Keratinocyte (primary cell): ENCODE measurements at regions not wholly inside any gene's neighbourhood (a gene's known extent, or its start where the extent isn't known, plus 50 kb on each side); places are given as distances from the start of the nearest gene placed in this dataset.

Source experiments
- DNase-seq: peaks from one replicate; pipeline ENCODE4 v3.0.0-alpha.2; 2011; ENCODE audit warnings: low read depth, missing footprints, low spot score
- FAIRE-seq: peaks from 2 replicates; lab custom pipeline; 2011; peaks lifted over from hg19 to GRCh38; lab: Jason Lieb, UNC
- H2AFZ ChIP-seq: 2 replicates; pipeline ENCODE4 v1.6.0; 2012; ENCODE audit warnings: low read length, control low read depth, inconsistent platforms; ENCODE audit not compliant: control insufficient read depth
- H3K27ac ChIP-seq: 2 replicates; pipeline ENCODE4 v1.5.1; 2011; ENCODE audit warnings: low read length; ENCODE audit not compliant: control insufficient read depth, insufficient read depth
- H3K27me3 ChIP-seq: 3 replicates; pipeline ENCODE4 v1.6.0; 2011; ENCODE audit warnings: low read length; ENCODE audit not compliant: control insufficient read depth, insufficient read depth; ENCODE audit errors: extremely low read depth
- H3K36me3 ChIP-seq, 2 experiments: 2 replicates in 1 of 2; 3 replicates in 1 of 2; pipeline ENCODE4 v1.5.1; 2011; ENCODE audit warnings: low read length in 2 of 2, mild to moderate bottlenecking in 1 of 2; ENCODE audit not compliant: control insufficient read depth in 2 of 2, insufficient read depth in 2 of 2; ENCODE audit errors: extremely low read depth in 1 of 2
- H3K4me1 ChIP-seq: 3 replicates; pipeline ENCODE4 v1.5.1; 2011; ENCODE audit warnings: low read length; ENCODE audit not compliant: control insufficient read depth, insufficient read depth; ENCODE audit errors: extremely low read depth
- H3K4me2 ChIP-seq: 3 replicates; pipeline ENCODE4 v1.6.0; 2011; ENCODE audit warnings: low read depth, low read length; ENCODE audit not compliant: control insufficient read depth, insufficient read depth; ENCODE audit errors: extremely low read depth
- H3K4me3 ChIP-seq, 3 experiments: fragments of 200-600 bp in 1 of 3; sonication (generic) in 1 of 3; 2 replicates in 2 of 3; 3 replicates in 1 of 3; pipeline ENCODE4 v1.5.1; 2011 to 2016; ENCODE audit warnings: low read length in 3 of 3, mild to moderate bottlenecking in 3 of 3, control low read depth in 2 of 3, inconsistent platforms in 1 of 3, low read depth in 1 of 3, mixed read lengths in 1 of 3, mixed run types in 1 of 3, moderate library complexity in 1 of 3; ENCODE audit not compliant: control insufficient read depth in 2 of 3, insufficient read depth in 2 of 3; ENCODE audit errors: extremely low read depth in 1 of 3
- H3K79me2 ChIP-seq: 2 replicates; pipeline ENCODE4 v1.6.0; 2012; ENCODE audit warnings: low read length; ENCODE audit not compliant: control insufficient read depth, insufficient read depth
- H3K9ac ChIP-seq: 3 replicates; pipeline ENCODE4 v1.6.0; 2011; ENCODE audit warnings: low read length; ENCODE audit not compliant: control insufficient read depth, insufficient read depth; ENCODE audit errors: extremely low read depth
- H3K9me1 ChIP-seq: 3 replicates; pipeline ENCODE4 v1.6.0; 2011; ENCODE audit warnings: low read length; ENCODE audit not compliant: control insufficient read depth, insufficient read depth; ENCODE audit errors: extremely low read depth
- H3K9me3 ChIP-seq: 2 replicates; pipeline ENCODE4 v1.5.1; 2012; ENCODE audit warnings: low read depth, low read length; ENCODE audit not compliant: control insufficient read depth
- H4K20me1 ChIP-seq: 3 replicates; pipeline ENCODE4 v1.6.0; 2011; ENCODE audit warnings: low read length; ENCODE audit not compliant: control insufficient read depth, insufficient read depth; ENCODE audit errors: extremely low read depth
- EZH2 ChIP-seq: IDR thresholded peaks from one replicate; pipeline ENCODE4 v1.6.1; 2012; ENCODE audit warnings: inconsistent platforms, mild to moderate bottlenecking, low read length, moderate library complexity
- dilution Hi-C: fragments of 300-500 bp; cut with MboI; formaldehyde crosslinking; loops from one replicate; pipeline ENCODE4 v1.7.0; 2020; ENCODE audit warnings: low sequenced_read_pairs; ENCODE audit not compliant: extremely low pct_ligation_motif_present
- TF ChIP-seq, protein P1 (sequence below), 3 experiments: IDR thresholded peaks in 1 of 3; conservative IDR thresholded peaks in 1 of 3; optimal IDR thresholded peaks in 1 of 3; 2 replicates in 2 of 3; 3 replicates in 1 of 3; pipeline versions ENCODE3 to v1.5.1; 2011; ENCODE audit warnings: low read length in 3 of 3, mild to moderate bottlenecking in 3 of 3, moderate library complexity in 2 of 3, control low read depth in 1 of 3, inconsistent platforms in 1 of 3; ENCODE audit not compliant: insufficient read depth in 2 of 3; ENCODE audit errors: extremely low read depth in 1 of 3

GRCh38 chr2:59083075-59083828, 842.1 kb upstream of the FANCL start:
- Histone ChIP-seq H4K20me1 (no peaks in the 10 kb centered on the region), H3K4me2 (no peak overlapping the region), H3K79me2 (no peaks in the 10 kb centered on the region), H3K9me1 (no peaks in the 10 kb centered on the region), H3K27ac (no peak overlapping the region), H3K27me3 (no peaks in the 10 kb centered on the region), H3K9me3 (no peaks in the 10 kb centered on the region), H3K9ac (no peak overlapping the region), H3K4me3 (no peak overlapping the region), H3K4me1 (no peaks in the 10 kb centered on the region), H3K36me3 (no peaks in the 10 kb centered on the region), H2AFZ (no peak overlapping the region)
- TF ChIP-seq, protein P1, sequence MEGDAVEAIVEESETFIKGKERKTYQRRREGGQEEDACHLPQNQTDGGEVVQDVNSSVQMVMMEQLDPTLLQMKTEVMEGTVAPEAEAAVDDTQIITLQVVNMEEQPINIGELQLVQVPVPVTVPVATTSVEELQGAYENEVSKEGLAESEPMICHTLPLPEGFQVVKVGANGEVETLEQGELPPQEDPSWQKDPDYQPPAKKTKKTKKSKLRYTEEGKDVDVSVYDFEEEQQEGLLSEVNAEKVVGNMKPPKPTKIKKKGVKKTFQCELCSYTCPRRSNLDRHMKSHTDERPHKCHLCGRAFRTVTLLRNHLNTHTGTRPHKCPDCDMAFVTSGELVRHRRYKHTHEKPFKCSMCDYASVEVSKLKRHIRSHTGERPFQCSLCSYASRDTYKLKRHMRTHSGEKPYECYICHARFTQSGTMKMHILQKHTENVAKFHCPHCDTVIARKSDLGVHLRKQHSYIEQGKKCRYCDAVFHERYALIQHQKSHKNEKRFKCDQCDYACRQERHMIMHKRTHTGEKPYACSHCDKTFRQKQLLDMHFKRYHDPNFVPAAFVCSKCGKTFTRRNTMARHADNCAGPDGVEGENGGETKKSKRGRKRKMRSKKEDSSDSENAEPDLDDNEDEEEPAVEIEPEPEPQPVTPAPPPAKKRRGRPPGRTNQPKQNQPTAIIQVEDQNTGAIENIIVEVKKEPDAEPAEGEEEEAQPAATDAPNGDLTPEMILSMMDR (optimal IDR thresholded peaks at IDR 0.05 in 1 of 3, IDR thresholded peaks at IDR 0.05 in 1 of 3, conservative IDR thresholded peaks at IDR 0.05 in 1 of 3; ENCODE audit: extremely low read depth in 1 of 3, insufficient read depth in 2 of 3, low read length in 3 of 3) = no peak
- no peak for TF ChIP-seq EZH2
- FAIRE-seq (no peak), DNase-seq (no peak)
- dilution Hi-C loops = loop anchor here (5.0 kb wide), 1 partner anchor 36 kb away; no protein-coding TSS in a partner anchor

DNA sequence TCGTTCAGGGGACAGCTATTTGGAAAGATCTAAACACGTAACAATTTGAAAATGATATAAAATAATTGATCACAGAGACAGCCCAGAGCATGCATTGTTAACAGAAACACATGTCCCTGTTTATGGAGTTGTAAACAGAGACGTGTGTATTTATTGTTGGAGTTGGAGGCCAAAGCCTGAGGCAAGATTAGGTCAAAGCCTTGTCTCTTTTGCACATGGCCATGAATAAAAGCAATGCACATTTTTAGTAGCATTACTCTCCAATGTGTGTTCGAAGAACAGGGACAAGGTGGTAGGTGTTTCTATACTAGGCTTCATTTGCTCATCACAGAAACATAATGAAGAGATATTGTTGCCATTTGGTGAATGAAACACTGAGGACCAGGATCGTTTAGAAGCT, 841.5 kb upstream of the FANCL start:
- TF ChIP-seq, protein P1 (optimal IDR thresholded peaks at IDR 0.05 in 1 of 3, IDR thresholded peaks at IDR 0.05 in 1 of 3, conservative IDR thresholded peaks at IDR 0.05 in 1 of 3; ENCODE audit: extremely low read depth in 1 of 3, insufficient read depth in 2 of 3, low read length in 3 of 3) = no peak
- no peak for TF ChIP-seq EZH2
- no peak overlapping the region for H2AFZ ChIP-seq
- no peak overlapping the region for H3K9ac ChIP-seq
- DNase-seq (no peak), FAIRE-seq (no peak)
- dilution Hi-C loops = loop anchor here (5.0 kb wide), 1 partner anchor 35 kb away; no protein-coding TSS in a partner anchor
- no peaks in the 10 kb centered on the region for H4K20me1 ChIP-seq
- H3K9me3 ChIP-seq = no peaks in the 10 kb centered on the region
- H3K4me3 ChIP-seq = no peak overlapping the region
- no peaks in the 10 kb centered on the region for H3K27me3 ChIP-seq
- no peaks in the 10 kb centered on the region for H3K79me2 ChIP-seq
- no peak overlapping the region for H3K4me2 ChIP-seq
- no peaks in the 10 kb centered on the region for H3K36me3 ChIP-seq
- H3K4me1 ChIP-seq = no peaks in the 10 kb centered on the region
- no peaks in the 10 kb centered on the region for H3K9me1 ChIP-seq
- no peak overlapping the region for H3K27ac ChIP-seq
